ENCODE measurements at regions not wholly inside any gene's neighbourhood (a gene's known extent, or its start where the extent isn't known, plus 50 kb on each side); places are given as distances from the start of the nearest gene placed in this dataset.

DNA sequence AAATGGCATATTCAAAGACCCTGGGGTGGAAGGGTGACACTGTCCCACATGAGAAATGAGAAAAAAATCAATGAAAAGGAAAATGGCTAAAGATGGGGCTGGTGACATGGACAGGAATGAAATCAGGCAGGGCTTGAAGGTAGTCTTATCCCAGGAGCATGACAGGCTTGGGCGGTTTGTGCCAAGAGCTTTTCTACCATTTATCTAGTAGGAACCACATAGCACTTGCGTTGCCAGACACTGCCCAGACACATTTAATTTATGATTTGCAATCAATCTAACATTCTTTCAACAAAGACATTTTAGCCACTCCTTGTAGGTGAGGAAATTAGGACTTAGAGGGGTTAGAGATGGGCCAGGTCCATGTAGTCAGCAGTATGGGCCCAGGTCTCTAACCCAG lies 106.6 kb upstream of the NR2F2 start:
- DNase-seq: no peak

- DNase-seq: no peak
These were observed 104.7 kb upstream of the NR2F2 start for GRCh38 chr15:96225642-96226259.

- DNase-seq: no peak
These were observed 99.8 kb upstream of the NR2F2 start for GRCh38 chr15:96230526-96231181.

- no peak for DNase-seq
These were observed 98.2 kb upstream of the NR2F2 start for GRCh38 chr15:96232335-96232734.

GRCh38 chr15:96234109-96234892 lies 96.2 kb upstream of the NR2F2 start:
- DNase-seq: no peak

GRCh38 chr15:96237002-96237401 lies 93.5 kb upstream of the NR2F2 start:
- DNase-seq: no peak

GRCh38 chr15:96242761-96243160 lies 87.7 kb upstream of the NR2F2 start:
- DNase-seq: no peak

- DNase-seq: no peak
These were observed 86.8 kb upstream of the NR2F2 start for GRCh38 chr15:96243701-96244100.

GRCh38 chr15:96245252-96245651 lies 85.2 kb upstream of the NR2F2 start:
- DNase-seq: no peak

GRCh38 chr15:96246057-96246456 lies 84.4 kb upstream of the NR2F2 start:
- no peak for DNase-seq

GRCh38 chr15:96247621-96248305 lies 82.7 kb upstream of the NR2F2 start:
- no peak for DNase-seq

DNA sequence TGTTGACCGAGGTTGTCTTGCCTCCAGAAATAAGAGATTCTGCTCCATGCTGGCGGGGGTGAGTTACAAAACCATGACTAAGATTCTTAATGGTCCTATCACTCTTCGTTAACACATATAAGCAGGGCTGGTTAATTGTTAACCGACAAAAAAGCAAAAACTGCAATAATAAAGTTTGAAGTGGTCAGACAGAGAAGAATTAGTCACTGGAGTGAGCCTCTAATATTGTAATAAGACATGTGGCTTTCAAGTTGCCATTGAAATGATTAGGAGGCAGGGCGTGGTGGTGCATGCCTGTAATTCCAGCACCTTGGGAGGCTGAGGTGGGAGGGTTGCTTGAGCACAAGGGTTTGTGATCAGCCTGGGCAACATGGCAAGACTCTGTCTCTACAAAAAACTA lies 78.4 kb upstream of the NR2F2 start:
- DNase-seq: no peak

DNA sequence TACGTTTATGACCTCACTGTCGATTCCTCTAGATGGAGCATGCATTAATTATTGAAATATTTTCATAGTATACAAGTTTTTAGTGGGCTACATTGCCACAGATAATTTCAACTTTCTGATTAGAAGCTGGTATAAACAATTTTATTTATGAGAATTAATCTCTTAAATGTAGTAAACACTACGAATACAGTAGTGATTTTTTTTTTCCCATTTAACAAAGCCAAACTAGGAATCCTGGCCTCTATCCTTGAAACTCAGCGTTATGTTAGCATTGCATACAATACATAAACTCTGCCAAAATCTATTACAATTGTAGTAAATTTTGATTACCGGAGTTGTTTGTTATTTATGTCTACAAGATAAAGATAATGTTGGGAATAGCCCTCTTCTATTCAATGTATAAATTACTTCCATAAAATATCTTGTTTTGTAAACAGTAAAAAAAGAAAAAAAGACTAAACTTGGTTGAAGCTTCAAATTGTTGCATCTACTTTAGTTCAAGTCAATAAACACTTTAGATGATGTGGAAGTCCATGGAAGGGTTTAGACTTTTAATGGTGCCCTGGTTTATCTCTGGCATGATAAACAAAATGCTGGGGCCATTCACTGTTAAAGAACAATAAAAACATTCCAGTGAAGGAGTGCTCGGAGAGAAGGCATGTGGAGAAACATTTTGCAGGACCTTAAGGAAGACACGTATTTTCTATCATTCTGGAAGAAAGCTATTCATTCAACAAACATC lies 77.3 kb upstream of the NR2F2 start:
- DNase-seq: no peak

DNA sequence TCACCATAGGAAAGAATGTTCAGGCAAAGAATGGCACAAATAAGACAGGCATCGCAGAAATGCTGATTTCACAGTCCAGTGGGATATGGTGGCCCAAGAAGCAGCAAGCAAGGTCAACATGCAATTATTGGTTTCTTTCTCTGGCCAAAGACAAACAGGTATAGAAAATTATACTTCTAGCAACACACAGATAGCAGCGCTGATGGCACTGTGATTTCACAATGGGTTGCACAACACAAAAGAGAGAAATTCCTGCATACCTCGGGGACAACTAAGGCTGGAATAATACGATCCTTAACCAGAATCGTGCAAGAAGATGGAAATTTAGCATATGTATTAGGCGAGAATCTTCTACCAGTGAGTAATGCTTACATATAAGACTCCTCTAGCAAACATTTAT lies 76.3 kb upstream of the NR2F2 start:
- DNase-seq: no peak

DNA sequence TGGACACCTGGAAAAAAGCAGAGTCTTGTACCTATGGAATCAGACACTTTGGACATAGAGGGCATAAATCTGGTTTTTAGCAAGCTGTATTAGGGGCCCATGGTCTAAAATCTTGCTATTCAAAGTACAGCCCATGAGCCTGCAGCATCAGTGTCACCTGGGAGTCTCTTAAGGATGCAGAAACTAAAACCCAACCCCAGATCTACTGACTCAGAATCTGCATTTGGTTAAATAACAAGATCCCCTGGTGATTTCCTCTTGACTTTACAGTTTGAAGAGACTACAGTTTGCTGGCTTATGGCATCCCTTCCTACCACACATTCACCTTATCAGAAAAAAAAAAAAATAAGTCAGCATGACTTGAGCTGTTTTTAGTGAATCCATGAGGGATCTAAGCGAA lies 74.9 kb upstream of the NR2F2 start:
- DNase-seq: no peak

- DNase-seq: no peak
These were observed 68.9 kb upstream of the NR2F2 start for GRCh38 chr15:96261575-96262034.

DNA sequence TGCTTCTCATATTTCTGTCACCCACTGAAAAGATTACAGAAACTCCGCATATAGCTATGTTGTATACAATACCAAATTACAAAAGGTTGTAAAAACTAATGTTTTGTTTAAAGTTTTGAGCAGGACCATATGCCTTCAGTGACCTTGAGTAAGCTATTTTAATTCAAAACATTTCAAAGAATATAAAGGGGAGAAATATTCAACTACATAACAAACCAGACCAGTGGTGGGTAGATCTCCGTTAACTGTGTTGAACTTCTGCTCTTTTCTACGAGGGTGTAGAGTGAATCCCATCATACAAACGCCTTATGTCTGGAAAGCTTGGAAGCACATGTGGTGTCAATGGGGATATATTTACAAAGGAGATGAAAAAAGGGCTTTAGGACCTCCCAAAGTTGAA lies 68.4 kb upstream of the NR2F2 start:
- no peak for DNase-seq

- DNase-seq: no peak
These were observed 67.7 kb upstream of the NR2F2 start for GRCh38 chr15:96262549-96263489.

GRCh38 chr15:96264351-96264798 lies 66.1 kb upstream of the NR2F2 start:
- no peak for DNase-seq

Measured in amygdala (tissue), 56 donors.